Neuronal stem cell (in vitro differentiated cells): ENCODE measurements at regions not wholly inside any gene's neighbourhood (a gene's known extent, or its start where the extent isn't known, plus 50 kb on each side); places are given as distances from the start of the nearest gene placed in this dataset.
A peak's percentile ranks its signal among the peaks of the same experiment; 100 is the strongest.

ENCODE experiments used
- DNase-seq: peaks from one replicate; pipeline ENCODE4 v3.0.0-alpha.2; 2013; ENCODE audit warnings: low spot score
- H2AFZ ChIP-seq: one replicate; pipeline ENCODE4 v1.6.1; 2013; ENCODE audit warnings: mild to moderate bottlenecking, low read length, inconsistent platforms
- H2AK5ac ChIP-seq: 2 replicates; pipeline ENCODE4 v1.6.1; 2013; ENCODE audit warnings: low read depth, mild to moderate bottlenecking, inconsistent platforms, low read length, moderate library complexity, mixed read lengths
- H2BK120ac ChIP-seq: 2 replicates; pipeline ENCODE4 v1.6.1; 2013; ENCODE audit warnings: low read depth, mild to moderate bottlenecking, inconsistent platforms, low read length, moderate library complexity, mixed read lengths
- H2BK12ac ChIP-seq: one replicate; pipeline ENCODE4 v1.6.1; 2013; ENCODE audit warnings: low read length, inconsistent platforms
- H2BK15ac ChIP-seq: 2 replicates; pipeline ENCODE4 v1.6.1; 2013; ENCODE audit warnings: mild to moderate bottlenecking, low read length, inconsistent platforms, mixed read lengths
- H2BK5ac ChIP-seq: one replicate; pipeline ENCODE4 v1.6.1; 2013; ENCODE audit warnings: inconsistent platforms, mild to moderate bottlenecking, low read length, moderate library complexity
- H3K14ac ChIP-seq: one replicate; pipeline ENCODE4 v1.6.1; 2013; ENCODE audit warnings: low read length, inconsistent platforms
- H3K18ac ChIP-seq: 2 replicates; pipeline ENCODE4 v1.6.1; 2013; ENCODE audit warnings: low read length, inconsistent platforms
- H3K23ac ChIP-seq: 2 replicates; pipeline ENCODE4 v1.6.1; 2013; ENCODE audit warnings: low read depth, mild to moderate bottlenecking, mixed read lengths, low read length, inconsistent platforms; ENCODE audit not compliant: poor library complexity
- H3K27ac ChIP-seq: replicated peaks from 3 replicates; pipeline ENCODE4 v1.5.1; 2013; ENCODE audit warnings: low read length, inconsistent platforms
- H3K27me3 ChIP-seq, 3 experiments: 2 replicates each; pipeline ENCODE4 v1.6.1; 2013; ENCODE audit warnings: low read length in 3 of 3, mild to moderate bottlenecking in 2 of 3, inconsistent platforms in 1 of 3, low read depth in 1 of 3, mixed read lengths in 1 of 3, moderate library complexity in 1 of 3; ENCODE audit not compliant: control insufficient read depth in 3 of 3, insufficient read depth in 3 of 3
- H3K36me3 ChIP-seq, 2 donors: replicated peaks in 1 of 2; 2 replicates each; pipeline ENCODE4 v1.6.1; 2013; ENCODE audit warnings: low read length in 2 of 2; ENCODE audit not compliant: control insufficient read depth in 2 of 2, insufficient read depth in 2 of 2
- H3K4ac ChIP-seq: 2 replicates; pipeline ENCODE4 v1.6.1; 2013; ENCODE audit warnings: inconsistent platforms, mild to moderate bottlenecking, low read length, moderate library complexity
- H3K4me1 ChIP-seq, 2 donors: 1 replicate in 1 of 2; 2 replicates in 1 of 2; pipeline ENCODE4 v1.6.1; 2013; ENCODE audit warnings: low read length in 2 of 2, low read depth in 1 of 2; ENCODE audit not compliant: control insufficient read depth in 2 of 2, insufficient read depth in 1 of 2
- H3K4me2 ChIP-seq: one replicate; pipeline ENCODE4 v1.6.1; 2013; ENCODE audit warnings: mild to moderate bottlenecking, low read length, inconsistent platforms; ENCODE audit not compliant: insufficient read depth, poor library complexity, severe bottlenecking
- H3K4me3 ChIP-seq, 2 donors: 2 replicates each; pipeline ENCODE4 v1.5.1; 2013; ENCODE audit warnings: low read length in 2 of 2, mild to moderate bottlenecking in 2 of 2, inconsistent platforms in 1 of 2, moderate library complexity in 1 of 2
- H3K79me1 ChIP-seq: one replicate; pipeline ENCODE4 v1.6.1; 2013; ENCODE audit warnings: low read depth, mild to moderate bottlenecking, inconsistent platforms, low read length, moderate library complexity
- H3K9ac ChIP-seq: one replicate; pipeline ENCODE4 v1.6.1; 2013; ENCODE audit warnings: mild to moderate bottlenecking, low read depth, low read length, inconsistent platforms; ENCODE audit not compliant: poor library complexity
- H3K9me3 ChIP-seq, 2 donors: replicated peaks in 1 of 2; 2 replicates each; pipeline versions ENCODE3 to v1.6.1; 2013; ENCODE audit warnings: low read length in 2 of 2, mild to moderate bottlenecking in 2 of 2, inconsistent platforms in 1 of 2, low read depth in 1 of 2, mixed read lengths in 1 of 2, moderate library complexity in 1 of 2; ENCODE audit not compliant: control insufficient read depth in 2 of 2, insufficient read depth in 1 of 2
- H4K8ac ChIP-seq: one replicate; pipeline ENCODE4 v1.6.1; 2013; ENCODE audit warnings: low read depth, mild to moderate bottlenecking, inconsistent platforms, low read length, moderate library complexity
- H4K91ac ChIP-seq: one replicate; pipeline ENCODE4 v1.6.1; 2013; ENCODE audit warnings: low read length, low read depth, mild to moderate bottlenecking, inconsistent platforms; ENCODE audit not compliant: poor library complexity
- WGBS, 2 donors: extraction: QIAGEN DNeasy Blood & Tissue Kit; methylation state at CpG; one replicate each; pipeline ENCODE4 v1.1.7; 2013; ENCODE audit warnings: missing lambda C conversion rate in 2 of 2, mixed read lengths in 1 of 2; ENCODE audit not compliant: insufficient read length in 2 of 2, insufficient replicate concordance in 1 of 2; ENCODE audit errors: extremely low coverage in 2 of 2; 5-methylcytosine and 5-hydroxymethylcytosine counted together

DNA sequence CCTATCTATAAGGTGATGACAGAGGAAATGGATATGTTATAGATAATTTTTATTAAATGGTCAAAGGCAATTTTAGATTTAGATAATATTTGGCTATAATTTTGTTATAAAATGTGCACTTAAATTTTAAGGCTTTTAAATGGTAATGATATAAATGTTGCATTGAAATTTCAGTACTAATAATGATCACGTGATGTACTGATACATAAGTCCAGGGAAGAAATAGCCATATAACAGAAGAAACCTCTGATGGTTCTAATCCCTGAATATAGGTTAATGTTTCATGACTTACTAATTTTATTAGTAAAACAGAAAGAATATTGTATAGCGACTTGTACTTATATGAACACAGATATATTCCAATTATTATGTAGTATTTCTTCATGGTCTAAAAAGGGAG lies 211.9 kb downstream of the SOCS6 start:
- H3K9me3 ChIP-seq, result no peaks in the 10 kb centered on the region
- no peak overlapping the region for H2BK5ac ChIP-seq
- H3K79me1 ChIP-seq, result no peaks in the 10 kb centered on the region

DNA sequence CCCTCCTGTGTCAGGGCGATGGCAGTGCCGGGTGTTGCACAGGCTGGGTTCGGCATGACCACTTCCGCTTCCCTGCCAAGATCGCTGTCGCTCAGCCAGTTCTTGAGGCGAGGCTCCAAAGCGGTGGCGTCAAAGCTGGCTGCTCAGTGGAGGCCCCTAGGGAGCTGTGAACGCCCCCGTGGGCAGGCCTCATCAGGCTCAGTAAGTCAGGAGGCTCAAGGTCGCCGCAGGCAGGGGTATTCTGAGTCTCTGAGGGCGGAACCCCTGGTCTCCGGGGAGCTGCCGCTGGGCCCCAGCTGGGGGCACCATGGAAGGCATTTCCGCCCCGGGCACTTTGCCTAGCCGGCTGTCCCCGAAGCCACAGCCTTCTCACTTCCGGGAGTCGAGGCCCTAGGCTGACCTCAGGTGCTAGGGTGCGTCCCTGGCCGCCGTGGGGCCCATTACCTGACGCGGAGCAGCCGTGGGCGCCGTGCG lies 210.4 kb downstream of the SOCS6 start:
- Histone ChIP-seq H3K4me2 (no peak overlapping the region), H3K4ac (no peak overlapping the region), H3K4me1 (peaks cover 0 to 1% of the 10 kb centered on the region in 2 donors), H2AK5ac (peak overlapping the region; percentile 20), H3K4me3 (no peak overlapping the region), H2BK120ac (no peak overlapping the region), H3K9me3 (no peaks in the 10 kb centered on the region), H2BK15ac (no peak overlapping the region), H3K36me3 (no peaks in the 10 kb centered on the region), H3K23ac (no peak overlapping the region), H3K9ac (no peak overlapping the region), H3K18ac (peak overlapping the region; percentile 84), H3K79me1 (no peaks in the 10 kb centered on the region), H4K91ac (no peak overlapping the region), H4K8ac (no peak overlapping the region), H3K27ac (no peak overlapping the region), H2AFZ (no peak overlapping the region), H2BK12ac (no peak overlapping the region), H3K27me3 (no peaks in the 10 kb centered on the region), H2BK5ac (no peak overlapping the region), H3K14ac (peak overlapping the region; percentile 56)
- no CpG with 5 or more reads among the region's 31 CpGs for WGBS, 2 donors
- DNase-seq, result no peak

More for the DNA sequence above, 211.9 kb downstream of the SOCS6 start:
- H4K91ac ChIP-seq, result no peak overlapping the region
- H3K27me3 ChIP-seq, result no peaks in the 10 kb centered on the region
- H3K27ac ChIP-seq, result no peak overlapping the region
- peaks cover 0 to 1% of the 10 kb centered on the region in 2 donors for H3K4me1 ChIP-seq
- no peak overlapping the region for H3K23ac ChIP-seq
- H3K18ac ChIP-seq, result no peak overlapping the region
- H3K14ac ChIP-seq, result no peak overlapping the region
- no peak overlapping the region for H4K8ac ChIP-seq
- no CpG with 5 or more reads among the region's 2 CpGs for WGBS, 2 donors
- no peak overlapping the region for H3K9ac ChIP-seq
- no peak overlapping the region for H3K4me2 ChIP-seq
- H3K4ac ChIP-seq, result no peak overlapping the region
- no peak overlapping the region for H2BK120ac ChIP-seq
- no peaks in the 10 kb centered on the region for H3K36me3 ChIP-seq
- no peak for DNase-seq
- no peak overlapping the region for H2BK12ac ChIP-seq
- H2BK15ac ChIP-seq, result no peak overlapping the region
- H2AFZ ChIP-seq, result no peak overlapping the region
- no peak overlapping the region for H3K4me3 ChIP-seq
- no peak overlapping the region for H2AK5ac ChIP-seq

DNA sequence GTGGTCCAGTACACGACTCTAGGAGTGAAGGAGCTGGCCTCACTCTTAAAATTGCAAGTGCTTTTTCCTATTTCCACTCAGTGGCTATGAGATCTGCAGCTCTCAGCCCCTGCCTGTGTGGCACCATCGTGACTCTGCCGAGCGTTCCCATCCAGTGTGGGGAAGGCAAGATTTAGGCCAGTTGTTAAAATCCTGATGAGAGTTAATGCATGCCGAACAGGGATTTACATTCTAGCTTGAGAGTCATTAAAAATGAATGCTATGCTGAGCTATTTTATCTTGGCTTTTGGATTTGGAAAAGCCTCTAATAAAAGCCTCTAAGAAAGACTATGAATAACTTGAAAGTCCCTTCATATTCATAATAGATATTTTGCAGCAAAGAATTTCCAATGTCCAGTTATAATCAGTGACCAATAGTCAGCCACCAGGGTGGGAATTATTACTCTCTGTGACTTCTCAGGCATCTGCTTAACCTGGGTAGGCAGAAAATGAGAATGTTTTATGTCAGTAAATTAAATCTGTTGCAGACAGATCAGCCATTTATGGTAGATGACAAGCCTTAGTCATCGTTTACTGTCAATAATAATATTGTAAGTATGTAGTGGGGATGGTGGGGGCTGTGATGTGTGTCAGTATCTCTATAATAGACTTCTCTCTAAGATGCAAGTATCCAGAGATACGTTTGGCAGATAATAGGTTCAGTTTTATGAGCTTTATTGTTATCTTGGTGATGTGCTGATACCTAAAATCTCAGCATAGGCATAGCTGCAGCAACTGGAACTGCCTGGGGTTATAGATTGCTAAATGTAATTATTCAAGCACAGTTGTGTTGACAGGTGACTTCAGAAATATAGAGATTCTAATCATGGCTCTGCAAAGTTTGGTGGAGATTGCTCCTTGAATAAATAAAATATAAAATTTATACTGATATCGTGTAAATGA lies 207.8 kb downstream of the SOCS6 start:
- Histone ChIP-seq H3K23ac (no peak overlapping the region), H2BK5ac (no peak overlapping the region), H2BK12ac (no peak overlapping the region), H2AFZ (no peak overlapping the region), H2BK120ac (no peak overlapping the region), H3K9ac (no peak overlapping the region), H3K4me3 (no peak overlapping the region), H2BK15ac (no peak overlapping the region), H3K4ac (no peak overlapping the region), H4K8ac (no peak overlapping the region), H3K27ac (no peak overlapping the region), H3K14ac (no peak overlapping the region), H3K4me2 (no peak overlapping the region), H2AK5ac (no peak overlapping the region), H3K79me1 (no peaks in the 10 kb centered on the region), H4K91ac (no peak overlapping the region), H3K18ac (no peak overlapping the region), H3K27me3 (no peaks in the 10 kb centered on the region), H3K9me3 (no peaks in the 10 kb centered on the region), H3K36me3 (no peaks in the 10 kb centered on the region), H3K4me1 (peaks cover 0 to 4% of the 10 kb centered on the region in 2 donors)
- no peak for DNase-seq
- WGBS, 2 donors, result no CpG with 5 or more reads among the region's 8 CpGs

DNA sequence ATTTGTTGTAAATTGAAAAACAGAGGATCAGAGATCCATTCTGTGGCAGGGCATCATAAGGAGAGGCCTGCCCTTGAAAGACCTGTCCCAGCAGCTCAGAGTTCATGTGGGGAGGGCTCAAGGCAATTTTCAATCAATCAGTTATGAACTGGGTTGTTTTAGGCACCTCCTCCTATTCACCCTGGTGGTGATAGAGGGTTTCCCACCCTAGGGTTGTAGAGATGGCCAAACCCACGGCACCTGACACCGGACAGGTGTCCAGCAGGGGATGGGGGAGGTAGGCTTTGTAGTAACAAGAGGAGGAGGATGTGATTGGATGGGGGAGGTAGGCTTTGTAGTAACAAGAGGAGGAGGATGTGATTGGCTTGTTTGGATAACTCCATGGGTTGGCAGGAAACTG lies 205.7 kb downstream of the SOCS6 start:
- H2BK120ac ChIP-seq, result no peak overlapping the region
- H4K8ac ChIP-seq, result no peak overlapping the region
- H3K9ac ChIP-seq, result no peak overlapping the region
- H3K4me1 ChIP-seq, result peaks cover 0 to 3% of the 10 kb centered on the region in 2 donors
- no peak overlapping the region for H3K23ac ChIP-seq
- no peak overlapping the region for H3K14ac ChIP-seq
- no peak overlapping the region for H3K27ac ChIP-seq
- no peaks in the 10 kb centered on the region for H3K79me1 ChIP-seq
- WGBS, 2 donors, result no CpG with 5 or more reads among the region's 2 CpGs
- H2BK5ac ChIP-seq, result no peak overlapping the region
- no peak overlapping the region for H2AK5ac ChIP-seq
- no peak overlapping the region for H2BK15ac ChIP-seq
- H3K18ac ChIP-seq, result no peak overlapping the region
- no peak overlapping the region for H4K91ac ChIP-seq
- no peaks in the 10 kb centered on the region for H3K27me3 ChIP-seq
- no peak overlapping the region for H3K4ac ChIP-seq
- no peak overlapping the region for H2BK12ac ChIP-seq
- H3K36me3 ChIP-seq, result no peaks in the 10 kb centered on the region
- H3K4me2 ChIP-seq, result no peak overlapping the region
- no peak overlapping the region for H3K4me3 ChIP-seq
- H2AFZ ChIP-seq, result no peak overlapping the region
- no peak for DNase-seq
- H3K9me3 ChIP-seq, result no peaks in the 10 kb centered on the region
